H1 (cell line): ENCODE measurements at regions not wholly inside any gene's neighbourhood (a gene's known extent, or its start where the extent isn't known, plus 50 kb on each side); places are given as distances from the start of the nearest gene placed in this dataset.

Experiments
- BRCA1 ChIP-seq: IDR thresholded peaks from 2 replicates; pipeline ENCODE4 v1.6.1; 2012; ENCODE audit warnings: low read depth, low read length, improper control_type of control experiment
- CTCF ChIP-seq, 3 experiments: IDR thresholded peaks; 1 replicate in 2 of 3; 2 replicates in 1 of 3; pipeline versions ENCODE4 v1.5.1 to v1.6.1; 2011; ENCODE audit warnings: low read length in 3 of 3, mild to moderate bottlenecking in 3 of 3, inconsistent platforms in 2 of 3, low read depth in 1 of 3, moderate library complexity in 1 of 3; ENCODE audit not compliant: insufficient read depth in 1 of 3; ENCODE audit errors: control extremely low read depth in 1 of 3
- JUN ChIP-seq: IDR thresholded peaks from 2 replicates; pipeline ENCODE4 v1.6.1; 2011; ENCODE audit warnings: low read depth, mild to moderate bottlenecking, improper control_type of control experiment, low read length

- no peak for TF ChIP-seq JUN
- TF ChIP-seq BRCA1: no peak
- TF ChIP-seq CTCF (IDR thresholded peaks at IDR 0.05; ENCODE audit: control extremely low read depth in 1 of 3, insufficient read depth in 1 of 3, low read depth in 1 of 3, low read length in 3 of 3): no peak
Measured at GRCh38 chr6:86193821-86194220, 551.1 kb upstream of the SYNCRIP start.
